ENCODE measurements at regions not wholly inside any gene's neighbourhood (a gene's known extent, or its start where the extent isn't known, plus 50 kb on each side); places are given as distances from the start of the nearest gene placed in this dataset.

GRCh38 chr3:87046241-87046640 is 55.3 kb upstream of the VGLL3 start:
- DNase-seq (ENCODE audit: extremely low read depth, low read depth): no peak
- TF ChIP-seq, protein P1, sequence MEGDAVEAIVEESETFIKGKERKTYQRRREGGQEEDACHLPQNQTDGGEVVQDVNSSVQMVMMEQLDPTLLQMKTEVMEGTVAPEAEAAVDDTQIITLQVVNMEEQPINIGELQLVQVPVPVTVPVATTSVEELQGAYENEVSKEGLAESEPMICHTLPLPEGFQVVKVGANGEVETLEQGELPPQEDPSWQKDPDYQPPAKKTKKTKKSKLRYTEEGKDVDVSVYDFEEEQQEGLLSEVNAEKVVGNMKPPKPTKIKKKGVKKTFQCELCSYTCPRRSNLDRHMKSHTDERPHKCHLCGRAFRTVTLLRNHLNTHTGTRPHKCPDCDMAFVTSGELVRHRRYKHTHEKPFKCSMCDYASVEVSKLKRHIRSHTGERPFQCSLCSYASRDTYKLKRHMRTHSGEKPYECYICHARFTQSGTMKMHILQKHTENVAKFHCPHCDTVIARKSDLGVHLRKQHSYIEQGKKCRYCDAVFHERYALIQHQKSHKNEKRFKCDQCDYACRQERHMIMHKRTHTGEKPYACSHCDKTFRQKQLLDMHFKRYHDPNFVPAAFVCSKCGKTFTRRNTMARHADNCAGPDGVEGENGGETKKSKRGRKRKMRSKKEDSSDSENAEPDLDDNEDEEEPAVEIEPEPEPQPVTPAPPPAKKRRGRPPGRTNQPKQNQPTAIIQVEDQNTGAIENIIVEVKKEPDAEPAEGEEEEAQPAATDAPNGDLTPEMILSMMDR (IDR thresholded peaks at IDR 0.05; ENCODE audit: low read depth, low read length): no peak

DNA sequence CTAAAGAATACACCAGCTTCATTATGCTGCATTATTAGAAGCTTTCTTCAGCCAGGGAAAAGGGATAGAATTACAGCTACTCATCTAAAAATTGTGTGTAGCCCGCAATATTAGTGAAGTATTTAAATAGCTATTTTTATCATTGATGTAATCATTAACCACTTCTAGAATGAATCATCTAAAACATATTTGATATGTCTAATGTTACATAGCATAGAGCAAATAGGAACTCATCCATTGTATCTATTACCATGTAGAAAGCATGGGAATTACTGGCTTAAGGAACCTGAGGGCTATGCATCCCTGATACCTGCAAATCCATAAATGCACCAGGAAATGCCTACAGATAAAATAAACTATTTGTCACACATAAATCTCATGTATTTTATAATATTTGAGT is 54.5 kb upstream of the VGLL3 start:
- TF ChIP-seq, protein P1 (IDR thresholded peaks at IDR 0.05; ENCODE audit: low read depth, low read length): no peak
- no peak for DNase-seq (ENCODE audit: extremely low read depth, low read depth)

GRCh38 chr3:87044846-87045245 is 53.9 kb upstream of the VGLL3 start:
- DNase-seq (ENCODE audit: extremely low read depth, low read depth): no peak
- TF ChIP-seq, protein P1 (IDR thresholded peaks at IDR 0.05; ENCODE audit: low read depth, low read length): no peak

- DNase-seq (ENCODE audit: extremely low read depth, low read depth): no peak
- TF ChIP-seq, protein P1 (IDR thresholded peaks at IDR 0.05; ENCODE audit: low read depth, low read length): no peak
Observed at GRCh38 chr3:87044409-87044808, 53.5 kb upstream of the VGLL3 start.

DNA sequence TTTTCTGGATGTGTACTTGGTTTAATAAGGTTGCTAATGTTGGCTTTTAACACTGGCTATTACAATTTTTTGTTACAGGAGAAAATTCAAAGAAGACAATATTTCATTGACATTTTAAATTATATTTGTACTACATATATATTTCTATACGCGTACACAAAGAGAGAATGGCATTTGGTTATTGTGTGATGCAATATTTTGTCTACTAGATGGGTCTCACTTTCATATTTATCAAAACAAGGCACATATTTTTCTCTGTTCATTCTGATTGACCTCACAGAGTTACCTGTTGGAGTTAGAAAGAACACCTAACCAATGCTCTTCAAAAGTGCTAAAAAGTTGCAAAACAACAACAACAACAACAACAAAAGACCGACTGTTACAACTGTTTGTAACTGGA is 50.2 kb upstream of the VGLL3 start:
- TF ChIP-seq, protein P1 (IDR thresholded peaks at IDR 0.05; ENCODE audit: low read depth, low read length): no peak
- no peak for DNase-seq (ENCODE audit: extremely low read depth, low read depth)

Data from AG09319 (cell line).